ENCODE measurements at regions not wholly inside any gene's neighbourhood (a gene's known extent, or its start where the extent isn't known, plus 50 kb on each side); places are given as distances from the start of the nearest gene placed in this dataset.

DNA sequence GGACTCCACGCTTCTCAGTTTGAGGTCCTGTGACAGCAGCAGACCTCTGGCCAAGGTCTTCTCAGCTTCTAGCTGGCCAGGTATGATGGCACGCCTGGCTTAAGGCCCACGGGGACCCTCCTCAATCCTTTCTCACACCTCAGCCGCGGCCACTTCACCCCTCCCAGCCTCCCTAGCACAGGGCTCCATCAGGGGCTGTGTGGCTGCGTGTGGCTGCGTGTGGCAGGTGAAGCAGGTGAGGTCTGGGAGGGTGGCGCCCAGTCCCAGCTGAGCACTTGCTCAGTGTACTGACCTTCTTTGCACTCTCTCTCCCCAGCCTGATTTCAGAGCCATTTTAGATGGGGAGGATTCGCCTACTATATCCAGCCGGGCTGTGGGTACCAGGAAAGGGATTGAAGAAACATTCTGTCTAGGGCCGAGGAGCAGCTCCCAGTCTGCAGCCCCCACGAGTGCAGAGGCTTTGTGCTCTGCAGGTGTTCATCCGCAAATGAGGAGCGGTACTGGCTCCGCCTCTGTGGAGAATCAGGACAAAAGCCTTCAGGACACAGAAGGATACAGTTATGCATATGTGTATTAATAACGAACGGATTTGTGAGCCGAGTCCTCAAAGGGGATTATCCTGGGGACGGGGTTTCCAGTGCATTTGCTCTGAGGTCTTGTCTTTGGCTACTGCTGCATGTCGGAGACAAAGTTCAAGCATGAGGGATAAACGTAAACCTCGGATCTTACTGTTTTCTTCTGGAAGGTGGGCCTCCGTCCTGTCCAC is 236.9 kb upstream of the RAB6C start:
- TF ChIP-seq, protein P1, sequence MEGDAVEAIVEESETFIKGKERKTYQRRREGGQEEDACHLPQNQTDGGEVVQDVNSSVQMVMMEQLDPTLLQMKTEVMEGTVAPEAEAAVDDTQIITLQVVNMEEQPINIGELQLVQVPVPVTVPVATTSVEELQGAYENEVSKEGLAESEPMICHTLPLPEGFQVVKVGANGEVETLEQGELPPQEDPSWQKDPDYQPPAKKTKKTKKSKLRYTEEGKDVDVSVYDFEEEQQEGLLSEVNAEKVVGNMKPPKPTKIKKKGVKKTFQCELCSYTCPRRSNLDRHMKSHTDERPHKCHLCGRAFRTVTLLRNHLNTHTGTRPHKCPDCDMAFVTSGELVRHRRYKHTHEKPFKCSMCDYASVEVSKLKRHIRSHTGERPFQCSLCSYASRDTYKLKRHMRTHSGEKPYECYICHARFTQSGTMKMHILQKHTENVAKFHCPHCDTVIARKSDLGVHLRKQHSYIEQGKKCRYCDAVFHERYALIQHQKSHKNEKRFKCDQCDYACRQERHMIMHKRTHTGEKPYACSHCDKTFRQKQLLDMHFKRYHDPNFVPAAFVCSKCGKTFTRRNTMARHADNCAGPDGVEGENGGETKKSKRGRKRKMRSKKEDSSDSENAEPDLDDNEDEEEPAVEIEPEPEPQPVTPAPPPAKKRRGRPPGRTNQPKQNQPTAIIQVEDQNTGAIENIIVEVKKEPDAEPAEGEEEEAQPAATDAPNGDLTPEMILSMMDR (IDR thresholded peaks at IDR 0.05; ENCODE audit: low read depth, low read length), result no peak
- DNase-seq (ENCODE audit: low read depth in 2 of 2), result no peak
- H3K4me3 ChIP-seq (replicated peaks in 1 of 2; ENCODE audit: low read depth in 2 of 2, low read length in 2 of 2), result no peak overlapping the region

DNA sequence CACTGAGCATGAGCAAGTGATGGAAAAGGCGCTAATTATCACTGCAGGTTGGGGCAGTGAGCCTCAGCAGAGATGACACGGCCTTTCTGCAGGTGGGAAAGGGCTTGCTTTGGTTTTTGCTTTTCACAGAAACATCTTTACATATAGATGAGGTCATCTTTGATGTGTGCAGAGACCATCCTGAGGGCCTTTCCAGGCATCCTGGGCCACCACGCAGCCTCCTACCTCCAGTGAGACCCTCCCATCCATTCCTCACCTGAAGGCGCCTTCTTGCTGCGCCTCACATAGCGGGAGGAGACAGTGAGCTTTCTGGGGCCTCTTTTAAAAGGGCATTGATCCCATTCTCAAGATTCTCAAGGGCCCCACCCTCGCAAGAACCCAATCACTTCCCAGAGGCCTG is 235.3 kb upstream of the RAB6C start:
- TF ChIP-seq, protein P1 (IDR thresholded peaks at IDR 0.05; ENCODE audit: low read depth, low read length), result no peak
- H3K4me3 ChIP-seq (replicated peaks in 1 of 2; ENCODE audit: low read depth in 2 of 2, low read length in 2 of 2), result no peak overlapping the region
- no peak for DNase-seq (ENCODE audit: low read depth in 2 of 2)

DNA sequence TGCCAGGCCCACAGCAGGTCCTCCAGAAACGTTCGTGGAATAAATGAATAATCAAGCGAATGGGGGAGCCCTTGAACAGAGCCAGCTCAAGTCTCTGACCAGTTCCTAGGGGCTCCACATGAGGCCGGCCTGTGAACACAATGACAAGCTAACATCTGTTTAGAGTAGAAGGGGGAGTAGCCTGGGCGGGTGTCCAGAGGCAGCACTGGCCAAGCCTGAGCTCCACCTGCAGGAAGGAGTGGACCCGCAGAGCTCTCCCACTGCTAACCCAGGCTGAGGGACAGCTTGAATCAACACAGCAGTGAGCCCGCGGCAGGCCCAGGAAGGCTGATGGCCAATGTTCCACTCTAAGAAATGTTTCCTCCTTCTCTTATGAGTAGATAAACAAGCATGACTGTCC is 234.8 kb upstream of the RAB6C start:
- no peak for DNase-seq (ENCODE audit: low read depth in 2 of 2)
- TF ChIP-seq, protein P1 (IDR thresholded peaks at IDR 0.05; ENCODE audit: low read depth, low read length), result no peak
- no peak overlapping the region for H3K4me3 ChIP-seq (replicated peaks in 1 of 2; ENCODE audit: low read depth in 2 of 2, low read length in 2 of 2)

DNA sequence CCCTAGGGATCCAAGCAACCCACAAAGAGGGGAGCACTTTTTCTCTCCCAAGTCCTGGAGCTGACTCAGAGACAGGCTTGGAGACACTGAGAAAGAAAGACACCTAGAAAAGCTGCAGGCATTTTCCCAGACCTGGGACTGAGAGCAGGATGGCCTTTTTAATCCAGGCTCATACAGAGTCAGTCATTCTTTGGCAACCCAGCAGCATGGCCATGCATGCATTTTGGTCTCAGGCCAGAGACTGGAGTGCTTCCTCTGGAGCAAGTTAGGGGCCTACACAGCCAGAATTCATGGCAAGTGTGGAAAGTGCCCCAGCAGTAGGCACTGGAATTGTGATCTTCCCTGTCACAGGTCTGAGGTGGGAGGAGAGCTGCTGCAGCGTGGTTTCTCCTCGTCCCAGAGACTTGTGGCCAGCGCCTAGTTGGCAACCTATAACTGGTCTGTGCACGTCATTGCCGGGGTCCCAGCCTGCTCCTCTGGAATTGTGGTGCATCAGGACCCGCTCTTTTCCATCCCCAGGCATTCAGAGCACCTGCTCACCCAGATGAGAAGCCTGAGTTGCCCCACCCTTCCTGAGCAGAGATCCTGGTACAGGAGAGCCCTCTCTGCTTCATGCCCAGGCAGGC is 231.9 kb upstream of the RAB6C start:
- TF ChIP-seq, protein P1 (IDR thresholded peaks at IDR 0.05; ENCODE audit: low read depth, low read length), result no peak
- no peak for DNase-seq (ENCODE audit: low read depth in 2 of 2)
- no peak overlapping the region for H3K4me3 ChIP-seq (replicated peaks in 1 of 2; ENCODE audit: low read depth in 2 of 2, low read length in 2 of 2)

DNA sequence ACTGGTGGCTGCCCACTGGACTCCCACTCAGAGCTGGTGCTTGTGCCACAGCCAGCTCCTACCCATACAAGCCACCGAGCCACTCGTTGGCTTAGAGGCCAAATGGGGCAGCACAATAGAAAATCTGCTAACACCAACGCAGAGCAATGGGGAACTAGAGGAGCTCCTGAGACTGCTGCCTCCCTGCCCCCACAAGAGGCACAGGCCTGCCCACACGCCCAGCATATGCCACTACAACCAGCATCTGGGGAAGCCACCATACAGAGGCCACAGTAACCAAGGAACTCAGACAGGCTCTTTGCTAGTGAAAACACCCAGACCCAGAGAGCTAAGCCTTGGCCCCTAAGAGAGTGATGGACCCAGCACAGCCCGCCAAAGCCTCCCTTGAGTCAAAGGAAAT is 231.2 kb upstream of the RAB6C start:
- H3K4me3 ChIP-seq (replicated peaks in 1 of 2; ENCODE audit: low read depth in 2 of 2, low read length in 2 of 2), result no peak overlapping the region
- DNase-seq (ENCODE audit: low read depth in 2 of 2), result no peak
- TF ChIP-seq, protein P1 (IDR thresholded peaks at IDR 0.05; ENCODE audit: low read depth, low read length), result no peak

DNA sequence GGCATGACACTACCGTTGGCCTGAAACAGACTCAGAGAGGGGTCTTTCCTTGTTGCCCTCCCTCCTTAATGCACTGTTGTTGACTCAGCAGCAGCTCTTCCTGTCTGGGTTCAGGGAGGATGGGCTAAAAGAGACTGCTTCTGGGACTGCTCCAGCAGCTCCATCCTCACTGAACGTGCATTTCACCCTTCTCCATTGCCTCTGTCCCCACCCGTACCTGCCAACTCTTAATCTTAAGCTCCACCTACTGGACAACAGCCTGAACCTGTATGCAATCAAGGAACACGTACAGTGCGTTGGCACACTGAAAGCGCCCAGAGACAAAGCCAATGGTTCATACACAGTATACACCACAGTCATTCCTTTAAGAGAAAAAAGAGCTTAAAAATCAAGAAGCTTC is 230.8 kb upstream of the RAB6C start:
- TF ChIP-seq, protein P1 (IDR thresholded peaks at IDR 0.05; ENCODE audit: low read depth, low read length), result no peak

More for the DNA sequence above, 230.8 kb upstream of the RAB6C start:
- no peak for DNase-seq (ENCODE audit: low read depth in 2 of 2)
- no peak overlapping the region for H3K4me3 ChIP-seq (replicated peaks in 1 of 2; ENCODE audit: low read depth in 2 of 2, low read length in 2 of 2)
